ENCODE measurements at regions not wholly inside any gene's neighbourhood (a gene's known extent, or its start where the extent isn't known, plus 50 kb on each side); places are given as distances from the start of the nearest gene placed in this dataset.
"Not testable (repeated sequence)": the region's sequence is repeated elsewhere in the genome, so short reads cannot be mapped to it uniquely, and the experiment has no call there.

DNA sequence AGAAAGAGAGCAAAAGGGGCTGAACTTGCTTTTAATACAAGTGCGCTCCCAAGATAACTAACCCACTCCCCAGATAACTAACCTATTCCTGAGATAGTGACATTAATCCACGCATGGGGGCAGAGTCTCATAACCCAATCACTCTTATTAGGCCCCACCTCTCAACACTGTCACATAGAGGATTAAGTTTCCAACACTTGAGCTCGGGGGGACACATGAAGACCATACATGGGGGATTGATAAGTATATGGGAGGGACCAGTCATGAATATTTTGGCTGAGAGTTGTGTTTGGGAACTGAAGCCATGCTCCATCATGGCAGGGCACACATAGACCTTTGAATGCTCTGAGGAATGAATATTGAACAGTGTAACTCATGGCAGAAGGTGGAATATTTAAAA, 4217.3 kb upstream of the OR11H1 start:
- TF ChIP-seq POLR2AphosphoS5, POLR2A (IDR thresholded peaks at IDR 0.05): not testable (repeated sequence)
- TF ChIP-seq, protein P1, sequence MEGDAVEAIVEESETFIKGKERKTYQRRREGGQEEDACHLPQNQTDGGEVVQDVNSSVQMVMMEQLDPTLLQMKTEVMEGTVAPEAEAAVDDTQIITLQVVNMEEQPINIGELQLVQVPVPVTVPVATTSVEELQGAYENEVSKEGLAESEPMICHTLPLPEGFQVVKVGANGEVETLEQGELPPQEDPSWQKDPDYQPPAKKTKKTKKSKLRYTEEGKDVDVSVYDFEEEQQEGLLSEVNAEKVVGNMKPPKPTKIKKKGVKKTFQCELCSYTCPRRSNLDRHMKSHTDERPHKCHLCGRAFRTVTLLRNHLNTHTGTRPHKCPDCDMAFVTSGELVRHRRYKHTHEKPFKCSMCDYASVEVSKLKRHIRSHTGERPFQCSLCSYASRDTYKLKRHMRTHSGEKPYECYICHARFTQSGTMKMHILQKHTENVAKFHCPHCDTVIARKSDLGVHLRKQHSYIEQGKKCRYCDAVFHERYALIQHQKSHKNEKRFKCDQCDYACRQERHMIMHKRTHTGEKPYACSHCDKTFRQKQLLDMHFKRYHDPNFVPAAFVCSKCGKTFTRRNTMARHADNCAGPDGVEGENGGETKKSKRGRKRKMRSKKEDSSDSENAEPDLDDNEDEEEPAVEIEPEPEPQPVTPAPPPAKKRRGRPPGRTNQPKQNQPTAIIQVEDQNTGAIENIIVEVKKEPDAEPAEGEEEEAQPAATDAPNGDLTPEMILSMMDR (IDR thresholded peaks at IDR 0.05) = not testable (repeated sequence)

Measured in stomach (tissue), 4 donors.